PC-3 (cell line): ENCODE measurements at regions not wholly inside any gene's neighbourhood (a gene's known extent, or its start where the extent isn't known, plus 50 kb on each side); places are given as distances from the start of the nearest gene placed in this dataset.
"Not testable (repeated sequence)": the region's sequence is repeated elsewhere in the genome, so short reads cannot be mapped to it uniquely, and the experiment has no call there.

Experiments used
- ATAC-seq: fragments of 200-7000 bp; cut with Tn5 transposase; 2 replicates; pipeline ENCODE4 v1.9.1; 2020; ENCODE audit warnings: mild to moderate bottlenecking, moderate library complexity
- BruUV-seq: library from RNA; stranded (reverse); fragments of 400-500 nt; replicated peaks from 2 replicates; lab custom pipeline; 2021; lab: Mats Ljungman, UMichigan
- CTCF ChIA-PET: fragments of 300-600 bp; sonication (Branson Sonifier 250); formaldehyde crosslinking; loops from one replicate; lab custom pipeline; 2022; ENCODE audit warnings: antibody characterized with exemption; lab: Charles Lee
- POLR2A ChIA-PET: fragments of 300-600 bp; sonication (Branson Sonifier 250); formaldehyde crosslinking; loops from one replicate; lab custom pipeline; 2022; ENCODE audit warnings: antibody characterized with exemption; ENCODE audit not compliant: unreplicated experiment; lab: Charles Lee
- DNase-seq: peaks from one replicate; pipeline ENCODE4 v3.0.0-alpha.2; 2015
- H2AFZ ChIP-seq: fragments of 300-600 bp; sonication (generic); 2 replicates; pipeline ENCODE4 v1.6.0; 2016; ENCODE audit warnings: antibody characterized with exemption, low read length
- H3F3A ChIP-seq: fragments of 300-600 bp; sonication (generic); one replicate; pipeline ENCODE4 v1.6.0; 2017; ENCODE audit warnings: antibody characterized with exemption, low read length, control low read depth, mild to moderate bottlenecking; ENCODE audit not compliant: unreplicated experiment
- H3K27ac ChIP-seq: fragments of 300-600 bp; sonication (generic); 2 replicates; pipeline ENCODE4 v1.5.1; 2016; ENCODE audit warnings: mild to moderate bottlenecking, low read length
- H3K27me3 ChIP-seq: fragments of 300-600 bp; sonication (generic); 2 replicates; pipeline ENCODE4 v1.6.1; 2016; ENCODE audit warnings: low read length, mixed read lengths
- H3K36me3 ChIP-seq: fragments of 300-600 bp; sonication (generic); 2 replicates; pipeline ENCODE4 v1.6.1; 2016; ENCODE audit warnings: low read depth, mixed run types, low read length, mixed read lengths
- H3K4me1 ChIP-seq: fragments of 300-600 bp; sonication (generic); 2 replicates; pipeline ENCODE4 v1.5.1; 2016; ENCODE audit warnings: low read length; ENCODE audit not compliant: insufficient read depth
- H3K4me2 ChIP-seq: fragments of 300-600 bp; sonication (generic); 2 replicates; pipeline ENCODE4 v1.6.0; 2016; ENCODE audit warnings: low read length
- H3K4me3 ChIP-seq: fragments of 300-600 bp; sonication (generic); 2 replicates; pipeline ENCODE4 v1.5.1; 2016; ENCODE audit warnings: mild to moderate bottlenecking, low read length, mixed read lengths
- H3K79me2 ChIP-seq: fragments of 300-600 bp; sonication (generic); 2 replicates; pipeline ENCODE4 v1.6.1; 2017; ENCODE audit warnings: low read length, mixed read lengths
- H3K9ac ChIP-seq: fragments of 300-600 bp; sonication (generic); 2 replicates; pipeline ENCODE4 v1.6.0; 2016; ENCODE audit warnings: mild to moderate bottlenecking, low read length
- H3K9me2 ChIP-seq: fragments of 300-600 bp; sonication (generic); replicated peaks from 2 replicates; pipeline ENCODE4 v1.6.1; 2016; ENCODE audit warnings: mixed run types, low read length, mixed read lengths
- H3K9me3 ChIP-seq: fragments of 300-600 bp; sonication (generic); 2 replicates; pipeline ENCODE4 v1.6.1; 2016; ENCODE audit warnings: low read length, mixed read lengths
- H4K20me1 ChIP-seq: fragments of 300-600 bp; sonication (generic); 2 replicates; pipeline ENCODE4 v1.6.1; 2016; ENCODE audit warnings: low read length, mixed read lengths
- CTCF ChIP-seq: fragments of 300-600 bp; sonication (generic); conservative IDR thresholded peaks from 2 replicates; pipeline ENCODE4 v1.5.1; 2017; ENCODE audit warnings: antibody characterized with exemption, low read depth, mild to moderate bottlenecking, low read length
- EZH2 ChIP-seq: fragments of 300-600 bp; sonication (generic); IDR thresholded peaks from one replicate; pipeline ENCODE4 v1.6.1; 2017; ENCODE audit warnings: antibody characterized with exemption, mild to moderate bottlenecking, low read length; ENCODE audit not compliant: unreplicated experiment
- EZH2phosphoT487 ChIP-seq: fragments of 300-600 bp; sonication (generic); IDR thresholded peaks from 2 replicates; pipeline ENCODE4 v1.6.1; 2018; ENCODE audit warnings: mild to moderate bottlenecking, antibody characterized with exemption, low read length, borderline replicate concordance
- intact Hi-C: fragments of 100-400 bp; cut with micrococcal nuclease; formaldehyde crosslinking; loops from 2 replicates; pipeline ENCODE4 v1.9.0; 2023

GRCh38 chr3:106139826-106140225 lies 271.0 kb upstream of the CBLB start:
- ChIA-PET CTCF (no interaction called here), POLR2A (no interaction called here)
- Histone ChIP-seq H3F3A (no peaks in the 10 kb centered on the region), H4K20me1 (no peaks in the 10 kb centered on the region), H3K79me2 (no peaks in the 10 kb centered on the region), H3K27me3 (no peaks in the 10 kb centered on the region), H3K9ac (no peak overlapping the region), H3K27ac (no peak overlapping the region), H3K4me2 (peak overlapping the region; percentile 12; the same call in 1 of the 2 replicates), H3K9me2 (0 out of 2 replicates have a peak, but pooled peaks cover 6% of the 10 kb centered on the region), H3K36me3 (no peaks in the 10 kb centered on the region), H2AFZ (no peak overlapping the region), H3K4me3 (no peak overlapping the region), H3K4me1 (peaks cover 12% of the 10 kb centered on the region), H3K9me3 (no peaks in the 10 kb centered on the region)
- TF ChIP-seq CTCF (no peak), EZH2phosphoT487 (no peak), EZH2 (no peak)
- intact Hi-C loops: no loop called here
- no TSS peak for BruUV-seq
- DNase-seq (no peak), ATAC-seq (no peak)

GRCh38 chr3:106140431-106140830 lies 271.6 kb upstream of the CBLB start:
- intact Hi-C loops: no loop called here
- peak; percentile 50 for ATAC-seq
- peaks cover 12% of the 10 kb centered on the region for H3K4me1 ChIP-seq
- peak overlapping the region; percentile 12; the same call in 1 of the 2 replicates for H3K4me2 ChIP-seq
- no peaks in the 10 kb centered on the region for H4K20me1 ChIP-seq
- no TSS peak for BruUV-seq
- CTCF ChIA-PET: no interaction called here
- POLR2A ChIA-PET: no interaction called here
- peak; percentile 79 for DNase-seq
- 0 out of 2 replicates have a peak, but pooled peaks cover 6% of the 10 kb centered on the region for H3K9me2 ChIP-seq
- H3K9ac ChIP-seq: no peak overlapping the region
- no peaks in the 10 kb centered on the region for H3K9me3 ChIP-seq
- no peaks in the 10 kb centered on the region for H3K27me3 ChIP-seq
- H3K27ac ChIP-seq: no peak overlapping the region
- no peak overlapping the region for H2AFZ ChIP-seq
- no peak for TF ChIP-seq CTCF
- TF ChIP-seq EZH2: no peak
- no peak for TF ChIP-seq EZH2phosphoT487
- H3K79me2 ChIP-seq: no peaks in the 10 kb centered on the region
- H3K36me3 ChIP-seq: no peaks in the 10 kb centered on the region
- no peak overlapping the region for H3K4me3 ChIP-seq
- no peaks in the 10 kb centered on the region for H3F3A ChIP-seq

- ATAC-seq (no peak), DNase-seq (no peak)
- H3K9me2 ChIP-seq: 0 out of 2 replicates have a peak, but pooled peaks cover 6% of the 10 kb centered on the region
- H3K4me1 ChIP-seq: peaks cover 12% of the 10 kb centered on the region
- no peak overlapping the region for H3K4me3 ChIP-seq
- no TSS peak for BruUV-seq
- no peak for TF ChIP-seq EZH2
- no peak for TF ChIP-seq CTCF
- TF ChIP-seq EZH2phosphoT487: no peak
- CTCF ChIA-PET: no interaction called here
- no peaks in the 10 kb centered on the region for H4K20me1 ChIP-seq
- H3K9ac ChIP-seq: no peak overlapping the region
- POLR2A ChIA-PET: no interaction called here
- no peak overlapping the region for H3K27ac ChIP-seq
- H3K9me3 ChIP-seq: no peaks in the 10 kb centered on the region
- no peaks in the 10 kb centered on the region for H3F3A ChIP-seq
- H3K27me3 ChIP-seq: no peaks in the 10 kb centered on the region
- no peaks in the 10 kb centered on the region for H3K79me2 ChIP-seq
- no peaks in the 10 kb centered on the region for H3K36me3 ChIP-seq
- H2AFZ ChIP-seq: no peak overlapping the region
- intact Hi-C loops: no loop called here
- H3K4me2 ChIP-seq: no peak overlapping the region
These were observed 275.2 kb upstream of the CBLB start for GRCh38 chr3:106144030-106144429.

GRCh38 chr3:106148440-106149082 lies 279.7 kb upstream of the CBLB start:
- H3K36me3 ChIP-seq, CTCF ChIA-PET, H3K27ac ChIP-seq, H3K79me2 ChIP-seq, H3K9me2 ChIP-seq, H3F3A ChIP-seq, H3K4me2 ChIP-seq, H3K27me3 ChIP-seq, BruUV-seq, H3K9ac ChIP-seq, H3K9me3 ChIP-seq, H3K4me3 ChIP-seq, intact Hi-C loops, H2AFZ ChIP-seq, H4K20me1 ChIP-seq, H3K4me1 ChIP-seq, ATAC-seq, DNase-seq, POLR2A ChIA-PET: not testable (repeated sequence)
